ENCODE measurements at regions not wholly inside any gene's neighbourhood (a gene's known extent, or its start where the extent isn't known, plus 50 kb on each side); places are given as distances from the start of the nearest gene placed in this dataset.
A peak's percentile ranks its signal among the peaks of the same experiment; 100 is the strongest.

GRCh38 chr12:70091021-70091521 lies 152.2 kb upstream of the CNOT2 start:
- no peak for TF ChIP-seq GATA2 (IDR thresholded peaks at IDR 0.05; ENCODE audit: low read depth, low read length)
- TF ChIP-seq GATA3 (IDR thresholded peaks at IDR 0.05; ENCODE audit: low read depth, low read length): no peak

GRCh38 chr12:70094467-70094866 lies 148.8 kb upstream of the CNOT2 start:
- TF ChIP-seq GATA2 (IDR thresholded peaks at IDR 0.05; ENCODE audit: low read depth, low read length) (no peak), GATA3 (IDR thresholded peaks at IDR 0.05; ENCODE audit: low read depth, low read length) (no peak)

GRCh38 chr12:70096759-70097410 lies 146.3 kb upstream of the CNOT2 start:
- TF ChIP-seq GATA2 (IDR thresholded peaks at IDR 0.05; ENCODE audit: low read depth, low read length) (no peak), GATA3 (IDR thresholded peaks at IDR 0.05; ENCODE audit: low read depth, low read length) (no peak)

GRCh38 chr12:70101064-70101463 lies 142.2 kb upstream of the CNOT2 start:
- TF ChIP-seq GATA3 (IDR thresholded peaks at IDR 0.05; ENCODE audit: low read depth, low read length) (no peak), GATA2 (IDR thresholded peaks at IDR 0.05; ENCODE audit: low read depth, low read length) (no peak)

- TF ChIP-seq GATA3 (IDR thresholded peaks at IDR 0.05; ENCODE audit: low read depth, low read length) (no peak), GATA2 (IDR thresholded peaks at IDR 0.05; ENCODE audit: low read depth, low read length) (no peak)
Measured at GRCh38 chr12:70106347-70106746, 136.9 kb upstream of the CNOT2 start.

GRCh38 chr12:70110085-70110484 lies 133.1 kb upstream of the CNOT2 start:
- no peak for TF ChIP-seq GATA2 (IDR thresholded peaks at IDR 0.05; ENCODE audit: low read depth, low read length)
- TF ChIP-seq GATA3 (IDR thresholded peaks at IDR 0.05; ENCODE audit: low read depth, low read length): no peak

- no peak for TF ChIP-seq GATA3 (IDR thresholded peaks at IDR 0.05; ENCODE audit: low read depth, low read length)
- no peak for TF ChIP-seq GATA2 (IDR thresholded peaks at IDR 0.05; ENCODE audit: low read depth, low read length)
Measured at GRCh38 chr12:70117670-70118069, 125.6 kb upstream of the CNOT2 start.

GRCh38 chr12:70120970-70121369 lies 122.3 kb upstream of the CNOT2 start:
- no peak; the same call in 1 of the 2 replicates for TF ChIP-seq GATA3 (IDR thresholded peaks at IDR 0.05; ENCODE audit: low read depth, low read length)
- TF ChIP-seq GATA2 (IDR thresholded peaks at IDR 0.05; ENCODE audit: low read depth, low read length): peak; percentile 78

- no peak for TF ChIP-seq GATA3 (IDR thresholded peaks at IDR 0.05; ENCODE audit: low read depth, low read length)
- no peak for TF ChIP-seq GATA2 (IDR thresholded peaks at IDR 0.05; ENCODE audit: low read depth, low read length)
Measured at GRCh38 chr12:70121562-70121961, 121.7 kb upstream of the CNOT2 start.

- TF ChIP-seq GATA2 (IDR thresholded peaks at IDR 0.05; ENCODE audit: low read depth, low read length) (no peak), GATA3 (IDR thresholded peaks at IDR 0.05; ENCODE audit: low read depth, low read length) (no peak)
Measured at GRCh38 chr12:70122804-70123203, 120.4 kb upstream of the CNOT2 start.

- no peak for TF ChIP-seq GATA3 (IDR thresholded peaks at IDR 0.05; ENCODE audit: low read depth, low read length)
- TF ChIP-seq GATA2 (IDR thresholded peaks at IDR 0.05; ENCODE audit: low read depth, low read length): no peak
Measured at GRCh38 chr12:70149013-70149412, 94.2 kb upstream of the CNOT2 start.

GRCh38 chr12:70149665-70150064 lies 93.6 kb upstream of the CNOT2 start:
- no peak for TF ChIP-seq GATA3 (IDR thresholded peaks at IDR 0.05; ENCODE audit: low read depth, low read length)
- TF ChIP-seq GATA2 (IDR thresholded peaks at IDR 0.05; ENCODE audit: low read depth, low read length): no peak

- TF ChIP-seq GATA2 (IDR thresholded peaks at IDR 0.05; ENCODE audit: low read depth, low read length): no peak
- no peak for TF ChIP-seq GATA3 (IDR thresholded peaks at IDR 0.05; ENCODE audit: low read depth, low read length)
Measured at GRCh38 chr12:70150230-70150629, 93.0 kb upstream of the CNOT2 start.

- no peak for TF ChIP-seq GATA3 (IDR thresholded peaks at IDR 0.05; ENCODE audit: low read depth, low read length)
- TF ChIP-seq GATA2 (IDR thresholded peaks at IDR 0.05; ENCODE audit: low read depth, low read length): no peak
Measured at GRCh38 chr12:70151993-70152392, 91.2 kb upstream of the CNOT2 start.

GRCh38 chr12:70154087-70154638 lies 89.1 kb upstream of the CNOT2 start:
- TF ChIP-seq GATA2 (IDR thresholded peaks at IDR 0.05; ENCODE audit: low read depth, low read length): no peak

All from SH-SY5Y (cell line).